K562 (cell line): ENCODE measurements at regions not wholly inside any gene's neighbourhood (a gene's known extent, or its start where the extent isn't known, plus 50 kb on each side); places are given as distances from the start of the nearest gene placed in this dataset.

Source experiments
- ATAC-seq: fragments of 200-7000 bp; cut with Tn5 transposase; 3 replicates; pipeline ENCODE4 v1.9.1; 2020; ENCODE audit warnings: moderate library complexity
- BruUV-seq: library from RNA; stranded (reverse); fragments of 400-500 nt; replicated peaks from 2 replicates; lab custom pipeline; 2021; lab: Mats Ljungman, UMichigan
- CTCF ChIA-PET: fragments of 300-600 bp; formaldehyde crosslinking; extraction: SDS; loops from one replicate; lab custom pipeline; 2021; ENCODE audit warnings: low intra/inter-chr PET ratio; lab: Yijun Ruan, JAX
- POLR2A ChIA-PET: fragments of 300-600, 350-650 bp; sonication (Branson Sonifier 250); formaldehyde crosslinking; extraction: SDS; loops from one replicate; lab custom pipeline; 2021; ENCODE audit warnings: antibody characterized with exemption, inconsistent platforms; lab: Yijun Ruan, JAX
- DNase-seq, 4 experiments: peaks; one replicate each; pipeline versions ENCODE4 v3.0.0 to v3.0.0-alpha.2; 2011 to 2018; ENCODE audit warnings: low spot score in 3 of 4, mixed read lengths in 3 of 4; ENCODE audit errors: extremely low read depth in 1 of 4
- FAIRE-seq: peaks from 2 replicates; lab custom pipeline; 2011; peaks lifted over from hg19 to GRCh38; lab: Jason Lieb, UNC
- H2AFZ ChIP-seq: 2 replicates; pipeline ENCODE4 v1.6.0; 2011; ENCODE audit warnings: low read depth, low read length, control low read depth, inconsistent platforms
- H3K27ac ChIP-seq: fragments of 200-600 bp; 3 replicates; pipeline ENCODE4 v1.8.0; 2011; ENCODE audit warnings: low read depth, mild to moderate bottlenecking, control low read depth, inconsistent platforms, low read length, moderate library complexity, mixed read lengths; ENCODE audit errors: extremely low read depth
- H3K27me3 ChIP-seq, 2 experiments: fragments of 300-600 bp in 1 of 2; 2 replicates in 1 of 2; 3 replicates in 1 of 2; pipeline versions ENCODE4 v1.6.0 to v1.8.0; 2011; ENCODE audit warnings: inconsistent platforms in 2 of 2, low read length in 2 of 2, mild to moderate bottlenecking in 1 of 2, mixed read lengths in 1 of 2, moderate library complexity in 1 of 2; ENCODE audit not compliant: control insufficient read depth in 2 of 2, insufficient read depth in 2 of 2
- H3K36me3 ChIP-seq: fragments of 300-600 bp; 3 replicates; pipeline ENCODE4 v1.8.0; 2011; ENCODE audit warnings: mild to moderate bottlenecking, low read length, inconsistent platforms; ENCODE audit not compliant: control insufficient read depth, insufficient read depth
- H3K4me1 ChIP-seq, 2 experiments: fragments of 200-600 bp in 1 of 2; replicated peaks in 1 of 2; 2 replicates in 1 of 2; 3 replicates in 1 of 2; pipeline versions ENCODE4 v1.5.1 to v1.8.0; 2011; ENCODE audit warnings: inconsistent platforms in 2 of 2, low read length in 2 of 2, mild to moderate bottlenecking in 1 of 2, mixed read lengths in 1 of 2, moderate library complexity in 1 of 2; ENCODE audit not compliant: control insufficient read depth in 2 of 2, insufficient read depth in 2 of 2
- H3K4me2 ChIP-seq: 2 replicates; pipeline ENCODE4 v1.6.1; 2011; ENCODE audit warnings: low read length, control low read depth, inconsistent platforms, mixed read lengths; ENCODE audit not compliant: insufficient read depth
- H3K4me3 ChIP-seq: fragments of 200-600 bp; sonication (generic), shearing (Covaris generic); 2 replicates; pipeline ENCODE4 v1.5.1; 2016; ENCODE audit warnings: control low read depth, inconsistent platforms
- H3K79me2 ChIP-seq: fragments of 200-600 bp; 3 replicates; pipeline ENCODE4 v1.8.0; 2011; ENCODE audit warnings: low read length, inconsistent platforms; ENCODE audit not compliant: control insufficient read depth, insufficient read depth
- H3K9ac ChIP-seq, 2 experiments: 2 replicates each; pipeline versions ENCODE4 v1.6.0 to v1.6.1; 2011; ENCODE audit warnings: low read depth in 2 of 2, low read length in 2 of 2, control low read depth in 1 of 2, inconsistent platforms in 1 of 2, mild to moderate bottlenecking in 1 of 2, mixed read lengths in 1 of 2; ENCODE audit not compliant: insufficient read depth in 1 of 2
- H3K9me1 ChIP-seq: one replicate; pipeline ENCODE4 v1.6.0; 2011; ENCODE audit warnings: inconsistent platforms, mild to moderate bottlenecking, low read length, moderate library complexity; ENCODE audit not compliant: control insufficient read depth, insufficient read depth
- H3K9me3 ChIP-seq: replicated peaks from 2 replicates; pipeline ENCODE4 v1.5.1; 2011; ENCODE audit warnings: low read depth, low read length, inconsistent platforms; ENCODE audit not compliant: control insufficient read depth, insufficient read depth
- H4K20me1 ChIP-seq: replicated peaks from 2 replicates; pipeline ENCODE4 v1.6.1; 2011; ENCODE audit warnings: low read length, inconsistent platforms, mixed read lengths; ENCODE audit not compliant: control insufficient read depth, insufficient read depth
- GTF2E2 ChIP-seq: fragments of 200-800 bp; sonication (Bioruptor generic); IDR thresholded peaks from 2 replicates; pipeline ENCODE4 v1.6.1; 2016; ENCODE audit warnings: missing genetic modification characterization, missing compliant biosample characterization
- HSF4 ChIP-seq: fragments of 250-450 bp; sonication (Bioruptor Pico); IDR thresholded peaks from 2 replicates; pipeline ENCODE4 v2.1.2; 2022; ENCODE audit warnings: mild to moderate bottlenecking, moderate library complexity, borderline replicate concordance
- NCOA2 ChIP-seq, 2 experiments: fragments of 450-650 bp; IDR thresholded peaks; 2 replicates each; pipeline ENCODE4 v1.6.1; 2018; ENCODE audit warnings: mild to moderate bottlenecking in 2 of 2, moderate library complexity in 1 of 2; ENCODE audit not compliant: partially characterized antibody in 2 of 2
- PPARD ChIP-seq: fragments of 250-450 bp; sonication (Bioruptor Pico); IDR thresholded peaks from 2 replicates; pipeline ENCODE4 v1.8.0; 2022; ENCODE audit warnings: inconsistent platforms, mild to moderate bottlenecking, moderate library complexity
- ZNF436 ChIP-seq: fragments of 250-450, 450-650 bp; sonication (Bioruptor Pico); formaldehyde crosslinking; IDR thresholded peaks from 2 replicates; pipeline ENCODE4 v1.7.0; 2020; ENCODE audit warnings: mild to moderate bottlenecking
- ZNF644 ChIP-seq: fragments of 200-800 bp; sonication (Bioruptor generic); IDR thresholded peaks from 2 replicates; pipeline ENCODE4 v1.6.1; 2016; ENCODE audit warnings: low read depth, missing genetic modification characterization, missing compliant biosample characterization
- WGBS: fragments of 100-300 bp; shearing (Covaris generic); methylation state at CpG from one replicate; pipeline ENCODE4 v1.1.6; 2016; ENCODE audit warnings: low coverage, mixed read lengths; ENCODE audit not compliant: insufficient coverage; ENCODE audit errors: missing lambda C conversion rate; 5-methylcytosine and 5-hydroxymethylcytosine counted together
- in situ Hi-C: fragments of 300-500 bp; cut with MboI; formaldehyde crosslinking; loops from 4 replicates; pipeline ENCODE4 v1.15.0; 2018; ENCODE audit warnings: inconsistent platforms, mixed read lengths
- intact Hi-C: fragments of 100-400 bp; cut with micrococcal nuclease; formaldehyde crosslinking; loops from 2 replicates; pipeline ENCODE4 v1.14.2; 2022
- TF ChIP-seq, protein P1 (sequence below): sonication (generic); formaldehyde crosslinking; IDR thresholded peaks from 2 replicates; pipeline ENCODE4 v1.9.0; 2022; ENCODE audit warnings: mild to moderate bottlenecking, missing genetic modification reagents
- TF ChIP-seq, protein P2 (sequence below): sonication (generic); formaldehyde crosslinking; IDR thresholded peaks from 2 replicates; pipeline ENCODE4 v1.8.1; 2023; ENCODE audit warnings: missing genetic modification reagents, mild to moderate bottlenecking, borderline replicate concordance
- TF ChIP-seq, protein P3 (sequence below), 3 experiments: fragments of 200-800 bp in 1 of 3; fragments of 250-450 bp in 1 of 3; fragments of 450-650 bp in 1 of 3; sonication (Bioruptor Pico) in 1 of 3; sonication (Bioruptor generic) in 1 of 3; formaldehyde crosslinking in 1 of 3; IDR thresholded peaks; 2 replicates each; pipeline versions ENCODE4 v1.6.1 to v1.8.0; 2016 to 2022; ENCODE audit warnings: mild to moderate bottlenecking in 2 of 3, missing genetic modification characterization in 2 of 3, missing compliant biosample characterization in 1 of 3, moderate library complexity in 1 of 3

DNA sequence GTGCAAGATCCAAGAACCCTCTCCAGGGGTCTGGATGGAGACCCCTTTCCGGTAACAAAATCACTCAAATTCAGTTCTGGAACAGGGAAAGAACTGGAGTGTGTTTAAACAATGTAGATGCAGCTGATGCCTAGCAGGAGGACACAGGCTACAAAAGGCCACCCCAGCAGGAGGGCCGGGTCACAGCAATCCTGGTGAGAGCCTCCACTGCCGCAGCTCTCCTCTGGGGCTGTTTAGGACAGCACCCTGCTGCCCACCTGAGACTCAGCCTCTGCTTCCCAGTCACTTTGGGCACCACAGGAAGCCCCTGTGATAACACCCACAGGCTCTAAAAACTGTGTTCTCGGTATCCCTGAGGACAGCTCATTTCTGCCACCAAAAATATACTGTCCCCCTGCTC lies 318.7 kb upstream of the NBEA start:
- no TSS peak for BruUV-seq
- 10% methylated on average over 3 of the region's 4 CpGs for WGBS
- intact Hi-C loops (no loop called here), in situ Hi-C loops (no loop called here)
- Histone ChIP-seq H3K79me2 (no peaks in the 10 kb centered on the region), H3K9me1 (no peaks in the 10 kb centered on the region), H3K4me2 (no peak overlapping the region), H4K20me1 (no peaks in the 10 kb centered on the region), H3K9ac (no peak overlapping the region), H3K27ac (no peak overlapping the region), H3K4me1 (no peaks in the 10 kb centered on the region), H3K9me3 (no peaks in the 10 kb centered on the region), H3K4me3 (no peak overlapping the region), H2AFZ (no peak overlapping the region), H3K27me3 (no peaks in the 10 kb centered on the region), H3K36me3 (no peaks in the 10 kb centered on the region)
- DNase-seq, result no peak
- FAIRE-seq, result no peak
- ATAC-seq, result no peak
- CTCF ChIA-PET, result no interaction called here
- TF ChIP-seq NCOA2 (IDR thresholded peaks at IDR 0.05; ENCODE audit: partially characterized antibody in 2 of 2) (no peak), ZNF644 (tag) (no peak), ZNF436 (no peak), GTF2E2 (tag) (no peak), HSF4 (CRISPR knock-in tag) (no peak), PPARD (no peak)
- TF ChIP-seq, protein P1, sequence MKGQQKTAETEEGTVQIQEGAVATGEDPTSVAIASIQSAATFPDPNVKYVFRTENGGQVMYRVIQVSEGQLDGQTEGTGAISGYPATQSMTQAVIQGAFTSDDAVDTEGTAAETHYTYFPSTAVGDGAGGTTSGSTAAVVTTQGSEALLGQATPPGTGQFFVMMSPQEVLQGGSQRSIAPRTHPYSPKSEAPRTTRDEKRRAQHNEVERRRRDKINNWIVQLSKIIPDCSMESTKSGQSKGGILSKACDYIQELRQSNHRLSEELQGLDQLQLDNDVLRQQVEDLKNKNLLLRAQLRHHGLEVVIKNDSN (CRISPR knock-in tag), result no peak
- TF ChIP-seq, protein P2, sequence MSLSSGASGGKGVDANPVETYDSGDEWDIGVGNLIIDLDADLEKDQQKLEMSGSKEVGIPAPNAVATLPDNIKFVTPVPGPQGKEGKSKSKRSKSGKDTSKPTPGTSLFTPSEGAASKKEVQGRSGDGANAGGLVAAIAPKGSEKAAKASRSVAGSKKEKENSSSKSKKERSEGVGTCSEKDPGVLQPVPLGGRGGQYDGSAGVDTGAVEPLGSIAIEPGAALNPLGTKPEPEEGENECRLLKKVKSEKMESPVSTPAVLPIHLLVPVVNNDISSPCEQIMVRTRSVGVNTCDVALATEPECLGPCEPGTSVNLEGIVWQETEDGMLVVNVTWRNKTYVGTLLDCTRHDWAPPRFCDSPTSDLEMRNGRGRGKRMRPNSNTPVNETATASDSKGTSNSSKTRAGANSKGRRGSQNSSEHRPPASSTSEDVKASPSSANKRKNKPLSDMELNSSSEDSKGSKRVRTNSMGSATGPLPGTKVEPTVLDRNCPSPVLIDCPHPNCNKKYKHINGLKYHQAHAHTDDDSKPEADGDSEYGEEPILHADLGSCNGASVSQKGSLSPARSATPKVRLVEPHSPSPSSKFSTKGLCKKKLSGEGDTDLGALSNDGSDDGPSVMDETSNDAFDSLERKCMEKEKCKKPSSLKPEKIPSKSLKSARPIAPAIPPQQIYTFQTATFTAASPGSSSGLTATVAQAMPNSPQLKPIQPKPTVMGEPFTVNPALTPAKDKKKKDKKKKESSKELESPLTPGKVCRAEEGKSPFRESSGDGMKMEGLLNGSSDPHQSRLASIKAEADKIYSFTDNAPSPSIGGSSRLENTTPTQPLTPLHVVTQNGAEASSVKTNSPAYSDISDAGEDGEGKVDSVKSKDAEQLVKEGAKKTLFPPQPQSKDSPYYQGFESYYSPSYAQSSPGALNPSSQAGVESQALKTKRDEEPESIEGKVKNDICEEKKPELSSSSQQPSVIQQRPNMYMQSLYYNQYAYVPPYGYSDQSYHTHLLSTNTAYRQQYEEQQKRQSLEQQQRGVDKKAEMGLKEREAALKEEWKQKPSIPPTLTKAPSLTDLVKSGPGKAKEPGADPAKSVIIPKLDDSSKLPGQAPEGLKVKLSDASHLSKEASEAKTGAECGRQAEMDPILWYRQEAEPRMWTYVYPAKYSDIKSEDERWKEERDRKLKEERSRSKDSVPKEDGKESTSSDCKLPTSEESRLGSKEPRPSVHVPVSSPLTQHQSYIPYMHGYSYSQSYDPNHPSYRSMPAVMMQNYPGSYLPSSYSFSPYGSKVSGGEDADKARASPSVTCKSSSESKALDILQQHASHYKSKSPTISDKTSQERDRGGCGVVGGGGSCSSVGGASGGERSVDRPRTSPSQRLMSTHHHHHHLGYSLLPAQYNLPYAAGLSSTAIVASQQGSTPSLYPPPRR (CRISPR knock-in tag), result no peak
- TF ChIP-seq, protein P3, sequence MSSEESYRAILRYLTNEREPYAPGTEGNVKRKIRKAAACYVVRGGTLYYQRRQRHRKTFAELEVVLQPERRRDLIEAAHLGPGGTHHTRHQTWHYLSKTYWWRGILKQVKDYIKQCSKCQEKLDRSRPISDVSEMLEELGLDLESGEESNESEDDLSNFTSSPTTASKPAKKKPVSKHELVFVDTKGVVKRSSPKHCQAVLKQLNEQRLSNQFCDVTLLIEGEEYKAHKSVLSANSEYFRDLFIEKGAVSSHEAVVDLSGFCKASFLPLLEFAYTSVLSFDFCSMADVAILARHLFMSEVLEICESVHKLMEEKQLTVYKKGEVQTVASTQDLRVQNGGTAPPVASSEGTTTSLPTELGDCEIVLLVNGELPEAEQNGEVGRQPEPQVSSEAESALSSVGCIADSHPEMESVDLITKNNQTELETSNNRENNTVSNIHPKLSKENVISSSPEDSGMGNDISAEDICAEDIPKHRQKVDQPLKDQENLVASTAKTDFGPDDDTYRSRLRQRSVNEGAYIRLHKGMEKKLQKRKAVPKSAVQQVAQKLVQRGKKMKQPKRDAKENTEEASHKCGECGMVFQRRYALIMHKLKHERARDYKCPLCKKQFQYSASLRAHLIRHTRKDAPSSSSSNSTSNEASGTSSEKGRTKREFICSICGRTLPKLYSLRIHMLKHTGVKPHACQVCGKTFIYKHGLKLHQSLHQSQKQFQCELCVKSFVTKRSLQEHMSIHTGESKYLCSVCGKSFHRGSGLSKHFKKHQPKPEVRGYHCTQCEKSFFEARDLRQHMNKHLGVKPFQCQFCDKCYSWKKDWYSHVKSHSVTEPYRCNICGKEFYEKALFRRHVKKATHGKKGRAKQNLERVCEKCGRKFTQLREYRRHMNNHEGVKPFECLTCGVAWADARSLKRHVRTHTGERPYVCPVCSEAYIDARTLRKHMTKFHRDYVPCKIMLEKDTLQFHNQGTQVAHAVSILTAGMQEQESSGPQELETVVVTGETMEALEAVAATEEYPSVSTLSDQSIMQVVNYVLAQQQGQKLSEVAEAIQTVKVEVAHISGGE (CRISPR knock-in tag; IDR thresholded peaks at IDR 0.05), result no peak
- POLR2A ChIA-PET, result no interaction called here
